GM12875 (cell line): ENCODE measurements at regions not wholly inside any gene's neighbourhood (a gene's known extent, or its start where the extent isn't known, plus 50 kb on each side); places are given as distances from the start of the nearest gene placed in this dataset.
"Not testable (repeated sequence)": the region's sequence is repeated elsewhere in the genome, so short reads cannot be mapped to it uniquely, and the experiment has no call there.

Experiments used
- H3K4me3 ChIP-seq: one replicate; pipeline ENCODE4 v1.5.1; 2011; ENCODE audit warnings: low read depth, low read length, control low read depth
- CTCF ChIP-seq: IDR thresholded peaks from 2 replicates; pipeline ENCODE4 v1.5.1; 2011; ENCODE audit warnings: low read depth, mild to moderate bottlenecking, control low read depth, inconsistent platforms, low read length, moderate library complexity, borderline replicate concordance; ENCODE audit not compliant: insufficient read depth

GRCh38 chrX:10992110-10992509, 119.0 kb upstream of the HCCS start:
- H3K4me3 ChIP-seq = no peak overlapping the region
- TF ChIP-seq CTCF = no peak

GRCh38 chrX:11007076-11007475, 104.1 kb upstream of the HCCS start:
- H3K4me3 ChIP-seq = not testable (repeated sequence)

- no peak for TF ChIP-seq CTCF
Observed at GRCh38 chrX:11010476-11010875, 100.7 kb upstream of the HCCS start.

GRCh38 chrX:11016728-11017127, 94.4 kb upstream of the HCCS start:
- no peak for TF ChIP-seq CTCF
- H3K4me3 ChIP-seq = no peak overlapping the region

More at GRCh38 chrX:11010476-11010875, 100.7 kb upstream of the HCCS start:
- no peak overlapping the region for H3K4me3 ChIP-seq

GRCh38 chrX:11022588-11022987, 88.5 kb upstream of the HCCS start:
- not testable (repeated sequence) for H3K4me3 ChIP-seq

- TF ChIP-seq CTCF = no peak
Observed at GRCh38 chrX:11039926-11040325, 71.2 kb upstream of the HCCS start.

GRCh38 chrX:11040405-11040804, 70.7 kb upstream of the HCCS start:
- H3K4me3 ChIP-seq = no peak overlapping the region
- no peak for TF ChIP-seq CTCF

More at GRCh38 chrX:11039926-11040325, 71.2 kb upstream of the HCCS start:
- H3K4me3 ChIP-seq = no peak overlapping the region

GRCh38 chrX:11040996-11041395, 70.1 kb upstream of the HCCS start:
- H3K4me3 ChIP-seq = no peak overlapping the region
- no peak for TF ChIP-seq CTCF
